ENCODE measurements at regions not wholly inside any gene's neighbourhood (a gene's known extent, or its start where the extent isn't known, plus 50 kb on each side); places are given as distances from the start of the nearest gene placed in this dataset.

DNA sequence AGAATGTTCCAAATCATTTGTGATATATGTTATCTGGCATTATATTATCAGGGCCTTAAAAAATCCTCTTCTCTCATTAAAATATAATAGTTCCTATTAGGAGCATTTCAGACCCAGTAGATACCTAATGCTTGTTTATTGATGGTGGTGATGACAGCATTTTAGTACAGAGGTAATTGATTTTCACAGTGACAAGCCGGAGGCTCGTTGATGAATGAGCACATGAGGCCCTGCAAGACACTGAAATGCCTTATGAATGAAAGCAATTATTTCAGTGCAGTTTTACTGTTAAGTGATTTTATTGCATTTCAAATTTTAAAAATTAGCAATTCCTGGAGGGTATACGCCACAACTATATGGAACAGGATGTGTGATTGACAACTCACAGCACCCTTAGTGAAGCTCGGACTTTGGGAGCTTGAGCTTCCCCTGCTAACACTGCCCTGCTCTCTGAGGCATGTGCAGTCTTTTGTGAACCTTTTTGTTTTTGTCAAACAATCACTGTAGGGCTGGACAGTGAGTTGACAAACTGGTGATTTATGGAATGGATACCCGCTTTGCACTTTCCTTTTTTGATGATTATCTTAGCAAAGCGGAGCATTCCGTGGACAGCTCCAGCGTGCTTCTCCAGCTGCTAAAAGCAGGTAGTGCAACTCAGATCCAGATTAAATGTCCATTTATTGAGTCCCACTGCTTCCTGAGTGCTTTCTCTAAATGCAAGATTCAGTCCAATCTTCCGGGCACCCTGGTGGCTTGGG is 187.0 kb upstream of the ATP10A start:
- TF ChIP-seq, protein P1, sequence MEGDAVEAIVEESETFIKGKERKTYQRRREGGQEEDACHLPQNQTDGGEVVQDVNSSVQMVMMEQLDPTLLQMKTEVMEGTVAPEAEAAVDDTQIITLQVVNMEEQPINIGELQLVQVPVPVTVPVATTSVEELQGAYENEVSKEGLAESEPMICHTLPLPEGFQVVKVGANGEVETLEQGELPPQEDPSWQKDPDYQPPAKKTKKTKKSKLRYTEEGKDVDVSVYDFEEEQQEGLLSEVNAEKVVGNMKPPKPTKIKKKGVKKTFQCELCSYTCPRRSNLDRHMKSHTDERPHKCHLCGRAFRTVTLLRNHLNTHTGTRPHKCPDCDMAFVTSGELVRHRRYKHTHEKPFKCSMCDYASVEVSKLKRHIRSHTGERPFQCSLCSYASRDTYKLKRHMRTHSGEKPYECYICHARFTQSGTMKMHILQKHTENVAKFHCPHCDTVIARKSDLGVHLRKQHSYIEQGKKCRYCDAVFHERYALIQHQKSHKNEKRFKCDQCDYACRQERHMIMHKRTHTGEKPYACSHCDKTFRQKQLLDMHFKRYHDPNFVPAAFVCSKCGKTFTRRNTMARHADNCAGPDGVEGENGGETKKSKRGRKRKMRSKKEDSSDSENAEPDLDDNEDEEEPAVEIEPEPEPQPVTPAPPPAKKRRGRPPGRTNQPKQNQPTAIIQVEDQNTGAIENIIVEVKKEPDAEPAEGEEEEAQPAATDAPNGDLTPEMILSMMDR (IDR thresholded peaks at IDR 0.05; ENCODE audit: insufficient read depth, low read depth, low read length) = no peak
- TF ChIP-seq EZH2 (IDR thresholded peaks at IDR 0.05; ENCODE audit: insufficient read depth, low read length) = no peak

Data from astrocyte (in vitro differentiated cells and primary cell).